Hematopoietic multipotent progenitor cell treated with erythropoietin and hydrocortisone succinate and interleukin-3 and kit ligand, for 15 days (in vitro differentiated cells): ENCODE measurements at regions not wholly inside any gene's neighbourhood (a gene's known extent, or its start where the extent isn't known, plus 50 kb on each side); places are given as distances from the start of the nearest gene placed in this dataset.
A peak's percentile ranks its signal among the peaks of the same experiment; 100 is the strongest.
"Not testable (repeated sequence)": the region's sequence is repeated elsewhere in the genome, so short reads cannot be mapped to it uniquely, and the experiment has no call there.

Source experiments
- DNase-seq: peaks from one replicate; pipeline ENCODE4 v3.0.0-alpha.2; 2015; ENCODE audit warnings: low spot score

- no peak for DNase-seq
Observed at GRCh38 chr12:105888696-105889095, 250.1 kb downstream of the NUAK1 start.

DNA sequence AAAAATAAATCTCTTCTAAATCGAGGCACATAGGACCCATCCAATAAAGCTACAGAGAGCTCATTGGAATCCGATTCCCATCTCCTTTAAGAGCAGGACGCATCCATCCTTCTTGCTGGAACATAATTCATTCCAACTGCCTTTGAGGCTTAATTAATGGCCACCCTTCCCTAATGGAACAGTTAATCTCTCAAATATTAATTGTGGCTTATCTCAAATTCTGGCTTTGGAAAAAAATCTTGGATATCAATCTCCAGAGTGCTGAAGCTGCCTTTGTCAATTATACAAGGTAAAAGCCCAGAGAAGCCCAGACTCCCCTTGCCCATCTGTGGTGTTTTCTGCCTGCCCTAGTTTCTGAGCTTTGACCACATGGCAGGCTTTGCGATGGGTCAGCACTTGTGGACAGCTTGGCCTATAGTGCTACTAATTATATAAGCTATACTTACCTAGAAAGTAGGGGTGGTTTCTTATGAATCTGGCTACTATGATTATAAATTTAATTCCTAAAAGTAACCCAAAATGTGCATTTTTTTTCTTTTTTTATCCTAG, 246.3 kb downstream of the NUAK1 start:
- no peak for DNase-seq

DNA sequence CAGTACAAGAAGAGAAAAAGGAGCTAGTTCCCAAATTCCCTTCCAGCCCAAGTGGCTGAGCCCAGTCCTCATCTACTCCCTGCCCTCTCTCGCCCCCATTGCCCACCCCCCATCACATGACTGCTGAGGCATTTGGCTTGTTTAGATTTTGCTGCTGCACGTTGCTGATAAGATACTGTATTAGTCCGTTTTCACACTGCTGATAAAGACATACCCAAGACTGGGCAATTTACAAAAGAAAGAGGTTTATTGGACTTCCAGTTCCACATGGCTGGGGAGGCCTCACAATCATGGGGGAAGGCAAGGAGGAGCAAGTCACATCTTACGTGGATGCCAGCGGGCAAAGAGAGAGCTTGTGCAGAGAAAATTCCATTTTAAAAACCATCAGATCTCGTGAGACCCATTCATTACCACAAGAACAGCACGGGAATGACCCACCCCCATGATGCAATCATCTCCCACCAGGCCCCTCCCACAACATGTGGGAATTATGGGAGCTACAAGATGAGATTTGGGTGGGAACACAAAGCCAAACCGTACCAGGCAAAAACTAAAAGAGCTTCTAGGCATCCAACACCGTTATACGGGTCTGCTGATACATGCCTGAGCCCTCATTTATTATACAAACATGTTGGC, 243.4 kb downstream of the NUAK1 start:
- DNase-seq: not testable (repeated sequence)

DNA sequence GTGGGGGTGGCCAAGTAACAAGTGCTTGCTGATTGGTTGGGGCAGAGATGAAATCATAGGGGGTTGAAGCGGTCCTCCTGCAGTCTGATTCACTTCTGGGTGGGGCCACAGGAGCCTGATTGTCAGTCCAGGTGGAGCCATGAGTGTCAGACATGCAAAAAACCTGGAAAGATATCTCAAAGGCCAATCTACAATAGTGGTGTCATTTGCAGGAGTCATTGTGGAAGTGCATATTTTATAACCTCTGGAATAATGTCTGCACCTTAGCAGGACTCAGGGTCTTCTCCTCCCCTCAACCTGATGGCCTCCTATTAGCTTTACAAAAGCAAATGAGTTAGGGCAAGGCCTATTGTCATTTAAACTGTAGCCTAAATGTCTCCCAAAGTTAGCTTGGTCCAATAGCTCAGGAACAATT, 241.4 kb downstream of the NUAK1 start:
- no peak for DNase-seq

GRCh38 chr12:105898271-105898670, 240.5 kb downstream of the NUAK1 start:
- DNase-seq: not testable (repeated sequence)

- DNase-seq: no peak
Observed at GRCh38 chr12:105899589-105899988, 239.2 kb downstream of the NUAK1 start.

DNA sequence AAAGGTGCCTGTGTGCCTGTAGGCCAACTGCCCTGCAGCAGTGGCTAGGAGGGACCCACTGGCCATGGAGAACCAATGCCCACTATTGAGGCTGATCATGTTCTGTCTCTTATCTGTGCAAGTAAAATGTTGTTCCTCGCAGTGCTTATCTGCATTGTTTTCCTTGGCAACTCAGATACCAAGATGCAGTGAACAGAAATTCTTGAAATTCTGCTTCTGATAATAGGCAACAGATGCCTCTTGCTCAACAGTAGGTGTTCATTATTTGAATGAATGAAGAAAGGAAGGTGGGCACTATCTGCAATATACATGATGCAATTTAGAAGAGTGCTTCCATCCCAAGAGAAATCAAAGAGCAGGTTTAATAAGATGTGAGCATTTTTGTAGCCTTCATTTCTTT, 232.2 kb downstream of the NUAK1 start:
- no peak for DNase-seq

DNA sequence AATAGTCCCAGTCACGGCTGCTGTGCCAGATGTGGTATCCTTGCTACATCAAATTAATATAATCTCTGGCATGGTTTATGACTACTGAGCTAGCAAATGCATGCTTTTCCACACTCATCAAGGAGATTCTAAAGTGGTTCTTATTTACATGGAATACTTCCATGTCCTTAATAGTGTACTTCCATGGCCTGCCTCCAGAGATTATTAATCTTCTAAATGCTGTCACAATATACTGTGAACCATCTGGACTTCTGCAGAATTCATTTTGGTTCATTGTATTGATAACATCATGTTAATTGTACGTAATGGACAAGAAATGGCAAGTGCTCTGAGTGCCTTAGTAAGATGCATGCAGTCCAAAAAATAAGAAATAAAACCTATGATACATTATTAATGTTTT, 230.8 kb downstream of the NUAK1 start:
- no peak for DNase-seq

DNA sequence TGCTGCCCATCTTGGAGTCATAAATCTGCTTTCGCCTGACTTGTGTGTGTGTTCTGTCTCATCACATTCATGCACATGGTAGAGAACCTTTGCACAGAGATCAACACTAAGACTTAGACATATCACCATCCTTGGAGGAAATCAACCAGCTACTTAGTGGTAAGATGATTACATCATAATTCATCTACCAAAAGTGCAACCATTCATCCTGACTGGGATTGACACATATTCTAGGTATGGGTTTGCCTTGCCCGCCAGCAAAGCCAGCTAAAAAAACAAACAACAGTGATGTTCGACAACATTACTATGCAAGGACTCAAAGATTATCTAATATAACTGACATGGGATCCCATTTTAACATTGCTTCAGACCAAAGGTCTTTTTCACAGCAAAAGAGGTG, 228.7 kb downstream of the NUAK1 start:
- DNase-seq: no peak

DNA sequence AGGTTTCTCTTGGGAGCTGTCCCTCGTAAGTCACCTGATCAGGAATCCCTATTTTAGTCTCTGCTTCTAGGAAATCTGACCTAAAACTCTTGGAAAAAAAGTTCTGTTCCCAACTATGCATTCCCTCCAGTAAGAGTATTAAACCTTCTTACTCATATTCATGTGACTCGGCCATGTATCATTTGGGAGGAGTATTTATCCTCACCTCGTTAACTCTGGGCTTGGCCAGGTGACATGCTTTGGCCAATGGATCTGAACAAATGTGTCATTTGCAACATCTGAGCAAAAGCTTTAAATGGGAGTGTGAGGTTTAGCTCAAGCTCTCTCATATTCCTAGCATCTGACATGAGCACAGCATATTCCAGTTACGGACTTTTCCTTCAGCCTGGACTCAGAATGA, 226.8 kb downstream of the NUAK1 start:
- DNase-seq: no peak

DNA sequence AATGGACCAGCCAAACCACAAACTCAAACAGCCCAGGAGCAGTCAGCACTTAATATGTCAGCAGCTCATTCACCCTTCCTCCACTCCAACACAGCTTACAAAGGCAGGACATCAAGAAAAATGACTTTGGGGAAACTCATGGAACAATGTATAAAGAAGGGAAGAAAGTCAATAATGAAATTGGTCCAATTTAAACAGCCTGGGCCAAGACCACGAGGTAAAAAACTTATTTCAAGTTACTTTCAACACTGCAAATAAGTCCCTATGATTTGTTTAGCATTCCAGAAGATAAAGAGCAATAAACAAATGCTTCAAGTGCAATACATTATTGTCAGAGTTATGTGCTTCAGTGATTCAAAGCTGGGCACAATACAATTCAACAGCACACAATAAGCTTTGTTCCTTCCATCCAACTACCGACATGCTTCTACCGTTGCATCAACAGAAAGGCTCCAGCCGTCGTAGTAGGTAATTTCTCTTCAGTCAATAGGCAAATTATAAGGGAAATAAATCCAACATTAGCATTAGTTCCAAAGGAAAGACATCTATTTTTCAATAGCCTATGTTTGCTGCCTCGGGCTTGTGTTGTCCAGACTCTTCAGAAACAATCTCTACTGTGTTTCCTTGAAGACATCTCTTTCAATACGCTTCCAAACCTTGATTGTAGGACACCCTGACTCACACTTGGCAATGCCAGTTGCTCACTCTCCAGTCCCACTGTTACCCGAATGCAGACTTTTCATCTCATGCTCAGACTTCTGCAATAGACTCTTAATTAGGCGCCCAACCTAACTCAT, 225.7 kb downstream of the NUAK1 start:
- no peak for DNase-seq

DNA sequence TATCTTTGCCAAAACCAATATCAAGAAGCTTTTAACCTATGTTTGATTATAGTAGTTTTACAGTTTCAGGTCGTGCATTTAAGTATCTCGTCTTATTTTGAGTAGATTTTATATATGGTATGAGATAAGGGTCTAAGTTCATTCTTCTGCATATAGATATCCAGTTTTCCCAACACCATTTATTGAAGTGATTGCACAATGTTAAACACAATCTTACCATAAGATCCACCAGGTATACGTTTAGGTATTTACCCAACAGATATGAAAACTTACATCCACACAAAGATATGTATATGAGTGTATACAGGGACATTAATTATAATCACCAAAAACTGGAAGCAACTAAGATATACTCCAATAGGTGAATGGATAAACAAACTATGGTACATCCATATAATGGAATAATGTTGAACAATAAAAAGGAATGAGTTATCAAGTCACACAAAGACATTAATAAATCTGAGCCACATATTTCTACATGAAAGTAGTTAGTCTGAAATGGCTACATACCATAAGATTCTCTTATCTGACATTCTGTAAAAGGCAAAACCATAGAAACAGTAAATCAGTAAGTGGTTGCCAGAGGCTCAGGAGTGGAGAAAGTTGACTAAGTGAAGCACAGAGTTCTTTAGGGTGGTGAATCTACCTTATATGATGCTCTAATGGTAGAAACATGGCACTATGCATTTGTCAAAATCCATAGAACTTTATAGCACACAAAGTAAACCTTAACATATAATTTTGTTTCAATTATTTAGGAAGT, 222.6 kb downstream of the NUAK1 start:
- no peak for DNase-seq

- DNase-seq: no peak
Observed at GRCh38 chr12:105916760-105917039, 222.1 kb downstream of the NUAK1 start.

- peak; percentile 24 for DNase-seq
Observed at GRCh38 chr12:105920161-105920684, 218.5 kb downstream of the NUAK1 start.

DNA sequence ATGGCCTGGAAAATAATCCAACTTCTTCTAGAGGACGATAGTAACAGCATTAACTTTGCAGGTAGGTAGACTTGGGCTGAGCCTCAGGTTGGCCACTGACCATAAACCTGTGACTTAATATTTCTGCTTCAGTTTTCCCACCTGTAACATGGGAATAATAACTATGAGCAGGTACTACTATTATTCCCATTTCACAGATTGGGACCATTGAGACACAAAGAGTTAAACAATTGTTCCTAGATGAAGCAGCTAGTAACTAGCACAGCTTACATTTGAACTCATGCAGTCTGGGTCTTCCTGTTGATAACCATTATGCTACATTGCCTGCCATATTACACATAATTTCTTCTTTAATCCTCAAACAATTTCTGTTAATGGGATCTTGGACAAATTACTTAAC, 217.7 kb downstream of the NUAK1 start:
- DNase-seq: no peak

DNA sequence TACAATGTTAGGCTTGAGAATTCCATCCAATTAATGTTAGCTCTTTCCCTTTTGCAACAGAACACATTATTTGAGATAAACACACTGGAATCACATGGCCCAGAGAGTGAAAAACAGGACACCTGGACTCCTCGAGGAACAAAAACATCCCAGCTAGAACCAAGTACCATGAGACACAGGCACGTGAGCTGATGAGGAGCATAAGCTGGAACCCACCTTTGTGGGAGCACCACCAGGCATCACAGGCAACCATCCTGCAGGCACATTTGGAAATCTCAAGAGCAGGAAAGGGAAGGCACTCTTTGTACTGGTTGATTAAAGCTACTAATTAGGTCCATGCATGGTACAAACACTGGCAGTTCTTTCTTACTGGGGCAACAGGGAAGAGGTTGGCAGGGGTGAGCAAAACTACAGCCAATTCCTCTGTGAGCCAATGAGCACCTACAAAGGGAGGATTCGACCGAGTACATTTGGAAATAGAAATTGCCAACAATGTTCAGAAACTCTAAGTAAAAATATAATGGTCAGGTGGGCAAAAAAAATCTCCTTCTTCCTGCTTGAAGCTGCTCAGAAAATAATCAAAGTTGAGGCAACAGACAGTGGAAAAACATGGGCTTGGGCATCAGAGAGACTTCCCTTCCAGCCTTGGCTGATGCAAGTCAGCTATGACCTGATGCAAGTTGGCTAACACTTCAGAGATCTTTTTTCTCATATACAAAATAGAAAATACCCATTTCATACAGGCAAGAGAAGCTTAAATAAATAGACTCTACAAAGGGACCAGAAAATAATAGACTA, 216.7 kb downstream of the NUAK1 start:
- no peak for DNase-seq

DNA sequence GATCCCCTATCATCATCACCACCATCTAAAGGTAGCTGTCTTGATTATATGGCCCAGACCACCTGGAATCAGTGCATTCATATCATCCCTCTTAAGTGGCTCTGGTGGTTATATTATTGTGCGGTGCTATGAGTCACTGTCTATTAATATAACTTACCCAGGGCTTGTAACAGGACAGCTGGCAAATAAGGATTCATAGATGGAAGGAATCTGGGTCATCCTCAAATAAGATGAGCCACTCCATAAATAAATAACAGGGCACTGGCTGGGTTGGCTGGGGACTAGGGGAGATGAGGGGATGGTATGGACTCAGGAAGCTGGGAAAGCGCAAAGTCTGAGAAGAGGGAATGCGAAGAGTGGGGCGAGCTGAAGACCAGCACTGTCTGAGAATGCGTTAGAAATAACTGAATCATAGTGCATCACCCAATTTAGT, 216.1 kb downstream of the NUAK1 start:
- DNase-seq: no peak

DNA sequence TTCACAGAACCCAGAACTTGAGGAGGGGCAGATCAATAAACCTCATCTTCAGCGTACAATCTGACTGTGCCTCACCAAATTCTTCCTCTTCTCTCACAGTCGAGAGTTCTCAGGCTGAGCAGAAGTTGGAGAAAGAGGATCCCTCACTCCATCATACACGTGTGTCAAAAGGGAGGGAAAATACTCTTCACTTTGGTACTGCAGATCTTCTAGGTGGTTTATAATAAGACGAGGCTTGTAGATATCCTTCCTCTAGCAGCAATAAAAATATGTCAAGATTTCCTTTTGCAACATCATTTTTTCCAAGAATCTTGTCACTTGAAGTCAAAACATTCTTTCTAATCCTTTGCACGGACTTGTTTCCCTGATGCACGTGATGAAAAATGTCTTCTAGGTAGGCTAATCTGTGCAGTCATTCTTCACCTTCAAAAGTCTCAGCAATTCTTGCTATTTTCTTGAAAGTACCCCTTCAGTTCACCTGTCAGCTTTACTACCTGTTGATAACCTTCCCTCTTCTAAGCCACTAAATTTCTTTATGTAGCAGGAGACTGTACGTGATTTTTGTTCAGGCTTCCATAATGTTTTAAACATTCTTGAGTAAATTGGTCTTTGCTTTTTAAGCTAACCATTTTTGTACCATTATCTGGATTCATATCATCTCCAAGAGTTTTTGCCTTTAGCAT, 214.1 kb downstream of the NUAK1 start:
- DNase-seq: no peak

- DNase-seq: no peak
Observed at GRCh38 chr12:105927564-105927963, 211.2 kb downstream of the NUAK1 start.

- DNase-seq: no peak
Observed at GRCh38 chr12:105928436-105928835, 210.3 kb downstream of the NUAK1 start.

DNA sequence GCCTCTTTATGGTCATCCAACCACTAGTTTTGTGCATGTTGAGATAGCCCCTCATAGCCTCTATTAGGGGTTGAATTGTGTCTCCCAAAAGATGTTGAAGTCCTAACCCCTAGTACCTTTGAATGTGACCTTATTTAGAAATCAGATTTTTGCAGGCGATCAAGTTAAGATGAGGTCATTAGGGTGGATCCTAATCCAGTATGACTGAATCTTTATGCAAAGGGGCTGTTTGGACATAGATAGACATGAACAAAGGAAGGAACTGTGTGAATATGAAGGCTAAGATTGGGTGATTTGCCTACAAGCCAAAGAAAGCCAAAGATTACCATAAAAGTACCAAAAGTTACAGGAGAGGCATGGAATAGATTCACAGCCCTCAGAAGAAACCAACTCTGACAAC, 209.6 kb downstream of the NUAK1 start:
- no peak for DNase-seq
